ENCODE measurements at regions not wholly inside any gene's neighbourhood (a gene's known extent, or its start where the extent isn't known, plus 50 kb on each side); places are given as distances from the start of the nearest gene placed in this dataset.
A peak's percentile ranks its signal among the peaks of the same experiment; 100 is the strongest.

DNA sequence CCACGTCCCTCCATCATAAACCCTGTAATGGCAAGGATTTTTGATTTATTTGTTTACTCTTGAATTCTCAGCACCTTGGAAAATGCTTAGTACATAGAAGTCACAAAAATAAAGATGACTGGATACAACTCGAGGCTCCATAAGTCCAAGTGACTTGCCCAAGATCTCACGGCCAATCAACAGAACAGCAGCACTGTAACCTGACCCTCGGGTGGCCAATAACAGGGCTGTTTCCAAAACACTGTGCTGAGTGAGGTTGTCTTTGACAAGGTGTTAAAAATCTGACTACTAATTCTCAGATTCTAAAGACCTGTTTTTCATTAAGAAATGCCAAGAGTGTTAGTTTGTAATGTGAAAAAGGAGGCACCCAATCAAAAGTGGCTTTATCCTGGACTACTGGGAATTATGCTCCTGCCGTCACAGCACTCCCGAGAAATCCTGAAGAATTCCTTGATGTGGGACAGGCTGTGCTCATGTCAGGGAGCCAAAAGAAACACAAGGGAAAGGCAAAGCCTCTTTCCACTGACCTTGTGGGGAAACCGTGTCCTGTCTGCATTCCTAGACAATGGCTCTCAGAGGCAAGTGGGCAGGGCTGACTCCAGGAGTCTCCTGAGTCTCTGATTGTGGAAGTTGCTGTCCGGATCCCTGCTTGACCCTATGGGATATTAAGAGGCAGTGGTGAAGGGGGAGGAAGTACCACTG is 204.7 kb upstream of the PELI2 start:
- 65% methylated on average over 8 of the region's 8 CpGs for WGBS
- Histone ChIP-seq H3K27me3 (ENCODE audit: control insufficient read depth in 4 of 4, insufficient read depth in 4 of 4, low read length in 3 of 4) (peaks cover 0 to 7% (median 1%) of the 10 kb centered on the region in 4 donors), H3K4me1 (ENCODE audit: control insufficient read depth in 4 of 4, insufficient read depth in 4 of 4, low read length in 3 of 4) (no peaks in the 10 kb centered on the region), H3K4me3 (ENCODE audit: low read depth in 1 of 3, low read length in 3 of 3) (no peak overlapping the region), H3K9me3 (ENCODE audit: control insufficient read depth in 4 of 4, low read length in 3 of 4) (no peaks in the 10 kb centered on the region), H3K9ac (ENCODE audit: low read depth in 1 of 2, low read length in 2 of 2) (no peak overlapping the region), H3K27ac (ENCODE audit: low read depth in 1 of 2, low read length in 2 of 2) (no peak overlapping the region), H3K36me3 (ENCODE audit: control insufficient read depth in 4 of 4, insufficient read depth in 3 of 4, low read depth in 1 of 4, low read length in 3 of 4) (no peaks in the 10 kb centered on the region)
- TF ChIP-seq SP1 (IDR thresholded peaks at IDR 0.05) (no peak), EGR1 (IDR thresholded peaks at IDR 0.05; ENCODE audit: low read depth in 2 of 2) (no peak), FOXA2 (IDR thresholded peaks at IDR 0.05) (no peak), RAD21 (IDR thresholded peaks at IDR 0.05) (no peak), HNF4A (conservative IDR thresholded peaks at IDR 0.05) (no peak), RXRA (IDR thresholded peaks at IDR 0.05) (no peak), YY1 (IDR thresholded peaks at IDR 0.05) (no peak), TAF1 (conservative IDR thresholded peaks at IDR 0.05) (no peak), HNF4G (IDR thresholded peaks at IDR 0.05) (no peak), FOXA1 (IDR thresholded peaks at IDR 0.05) (no peak), GABPA (IDR thresholded peaks at IDR 0.05 in 1 of 2, conservative IDR thresholded peaks at IDR 0.05 in 1 of 2) (no peak), NR2F2 (IDR thresholded peaks at IDR 0.05) (peak; percentile 50)
- TF ChIP-seq, protein P1, sequence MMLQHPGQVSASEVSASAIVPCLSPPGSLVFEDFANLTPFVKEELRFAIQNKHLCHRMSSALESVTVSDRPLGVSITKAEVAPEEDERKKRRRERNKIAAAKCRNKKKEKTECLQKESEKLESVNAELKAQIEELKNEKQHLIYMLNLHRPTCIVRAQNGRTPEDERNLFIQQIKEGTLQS (IDR thresholded peaks at IDR 0.05) = no peak
- TF ChIP-seq, protein P2, sequence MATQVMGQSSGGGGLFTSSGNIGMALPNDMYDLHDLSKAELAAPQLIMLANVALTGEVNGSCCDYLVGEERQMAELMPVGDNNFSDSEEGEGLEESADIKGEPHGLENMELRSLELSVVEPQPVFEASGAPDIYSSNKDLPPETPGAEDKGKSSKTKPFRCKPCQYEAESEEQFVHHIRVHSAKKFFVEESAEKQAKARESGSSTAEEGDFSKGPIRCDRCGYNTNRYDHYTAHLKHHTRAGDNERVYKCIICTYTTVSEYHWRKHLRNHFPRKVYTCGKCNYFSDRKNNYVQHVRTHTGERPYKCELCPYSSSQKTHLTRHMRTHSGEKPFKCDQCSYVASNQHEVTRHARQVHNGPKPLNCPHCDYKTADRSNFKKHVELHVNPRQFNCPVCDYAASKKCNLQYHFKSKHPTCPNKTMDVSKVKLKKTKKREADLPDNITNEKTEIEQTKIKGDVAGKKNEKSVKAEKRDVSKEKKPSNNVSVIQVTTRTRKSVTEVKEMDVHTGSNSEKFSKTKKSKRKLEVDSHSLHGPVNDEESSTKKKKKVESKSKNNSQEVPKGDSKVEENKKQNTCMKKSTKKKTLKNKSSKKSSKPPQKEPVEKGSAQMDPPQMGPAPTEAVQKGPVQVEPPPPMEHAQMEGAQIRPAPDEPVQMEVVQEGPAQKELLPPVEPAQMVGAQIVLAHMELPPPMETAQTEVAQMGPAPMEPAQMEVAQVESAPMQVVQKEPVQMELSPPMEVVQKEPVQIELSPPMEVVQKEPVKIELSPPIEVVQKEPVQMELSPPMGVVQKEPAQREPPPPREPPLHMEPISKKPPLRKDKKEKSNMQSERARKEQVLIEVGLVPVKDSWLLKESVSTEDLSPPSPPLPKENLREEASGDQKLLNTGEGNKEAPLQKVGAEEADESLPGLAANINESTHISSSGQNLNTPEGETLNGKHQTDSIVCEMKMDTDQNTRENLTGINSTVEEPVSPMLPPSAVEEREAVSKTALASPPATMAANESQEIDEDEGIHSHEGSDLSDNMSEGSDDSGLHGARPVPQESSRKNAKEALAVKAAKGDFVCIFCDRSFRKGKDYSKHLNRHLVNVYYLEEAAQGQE (IDR thresholded peaks at IDR 0.05) = peak; percentile 70
- TF ChIP-seq, protein P3, sequence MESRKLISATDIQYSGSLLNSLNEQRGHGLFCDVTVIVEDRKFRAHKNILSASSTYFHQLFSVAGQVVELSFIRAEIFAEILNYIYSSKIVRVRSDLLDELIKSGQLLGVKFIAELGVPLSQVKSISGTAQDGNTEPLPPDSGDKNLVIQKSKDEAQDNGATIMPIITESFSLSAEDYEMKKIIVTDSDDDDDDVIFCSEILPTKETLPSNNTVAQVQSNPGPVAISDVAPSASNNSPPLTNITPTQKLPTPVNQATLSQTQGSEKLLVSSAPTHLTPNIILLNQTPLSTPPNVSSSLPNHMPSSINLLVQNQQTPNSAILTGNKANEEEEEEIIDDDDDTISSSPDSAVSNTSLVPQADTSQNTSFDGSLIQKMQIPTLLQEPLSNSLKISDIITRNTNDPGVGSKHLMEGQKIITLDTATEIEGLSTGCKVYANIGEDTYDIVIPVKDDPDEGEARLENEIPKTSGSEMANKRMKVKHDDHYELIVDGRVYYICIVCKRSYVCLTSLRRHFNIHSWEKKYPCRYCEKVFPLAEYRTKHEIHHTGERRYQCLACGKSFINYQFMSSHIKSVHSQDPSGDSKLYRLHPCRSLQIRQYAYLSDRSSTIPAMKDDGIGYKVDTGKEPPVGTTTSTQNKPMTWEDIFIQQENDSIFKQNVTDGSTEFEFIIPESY (IDR thresholded peaks at IDR 0.05) = no peak
- TF ChIP-seq, protein P4, sequence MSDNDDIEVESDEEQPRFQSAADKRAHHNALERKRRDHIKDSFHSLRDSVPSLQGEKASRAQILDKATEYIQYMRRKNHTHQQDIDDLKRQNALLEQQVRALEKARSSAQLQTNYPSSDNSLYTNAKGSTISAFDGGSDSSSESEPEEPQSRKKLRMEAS (IDR thresholded peaks at IDR 0.05) = no peak
- TF ChIP-seq, protein P5, sequence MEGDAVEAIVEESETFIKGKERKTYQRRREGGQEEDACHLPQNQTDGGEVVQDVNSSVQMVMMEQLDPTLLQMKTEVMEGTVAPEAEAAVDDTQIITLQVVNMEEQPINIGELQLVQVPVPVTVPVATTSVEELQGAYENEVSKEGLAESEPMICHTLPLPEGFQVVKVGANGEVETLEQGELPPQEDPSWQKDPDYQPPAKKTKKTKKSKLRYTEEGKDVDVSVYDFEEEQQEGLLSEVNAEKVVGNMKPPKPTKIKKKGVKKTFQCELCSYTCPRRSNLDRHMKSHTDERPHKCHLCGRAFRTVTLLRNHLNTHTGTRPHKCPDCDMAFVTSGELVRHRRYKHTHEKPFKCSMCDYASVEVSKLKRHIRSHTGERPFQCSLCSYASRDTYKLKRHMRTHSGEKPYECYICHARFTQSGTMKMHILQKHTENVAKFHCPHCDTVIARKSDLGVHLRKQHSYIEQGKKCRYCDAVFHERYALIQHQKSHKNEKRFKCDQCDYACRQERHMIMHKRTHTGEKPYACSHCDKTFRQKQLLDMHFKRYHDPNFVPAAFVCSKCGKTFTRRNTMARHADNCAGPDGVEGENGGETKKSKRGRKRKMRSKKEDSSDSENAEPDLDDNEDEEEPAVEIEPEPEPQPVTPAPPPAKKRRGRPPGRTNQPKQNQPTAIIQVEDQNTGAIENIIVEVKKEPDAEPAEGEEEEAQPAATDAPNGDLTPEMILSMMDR (IDR thresholded peaks at IDR 0.05; ENCODE audit: low read depth, low read length, missing input control) = no peak
- no peak for DNase-seq (ENCODE audit: low spot score)

All from liver (tissue), 8 donors.